HCT116 (cell line): ENCODE measurements at regions not wholly inside any gene's neighbourhood (a gene's known extent, or its start where the extent isn't known, plus 50 kb on each side); places are given as distances from the start of the nearest gene placed in this dataset.

Experiments
- ATAC-seq: fragments of 200-7000 bp; cut with Tn5 transposase; 2 replicates; pipeline ENCODE4 v1.9.1; 2020; ENCODE audit warnings: mild to moderate bottlenecking, moderate library complexity
- BruUV-seq: library from RNA; stranded (reverse); fragments of 400-500 nt; replicated peaks from 2 replicates; lab custom pipeline; 2021; lab: Mats Ljungman, UMichigan
- CTCF ChIA-PET: fragments of 300-600 bp; sonication (Branson Sonifier 250); formaldehyde crosslinking; loops from one replicate; lab custom pipeline; 2021; ENCODE audit warnings: antibody characterized with exemption; lab: Charles Lee
- POLR2A ChIA-PET: fragments of 300-600, 350-600 bp; sonication (Branson Sonifier 250); formaldehyde crosslinking; loops from one replicate; lab custom pipeline; 2021; ENCODE audit warnings: antibody characterized with exemption; lab: Charles Lee
- RAD21 ChIA-PET, 2 experiments: fragments of 300-600 bp; sonication (Branson Sonifier 250); formaldehyde crosslinking; loops; one replicate each; lab custom pipeline; 2023; ENCODE audit warnings: low total read pairs in 2 of 2; ENCODE audit not compliant: uncharacterized antibody in 2 of 2, unreplicated experiment in 2 of 2, low non-redundant PET in 1 of 2; lab: Charles Lee
- DNase-seq: peaks from one replicate; pipeline ENCODE4 v3.0.0-alpha.2; 2010; ENCODE audit warnings: low read depth, low spot score
- H2AFZ ChIP-seq: fragments of 200-600 bp; shearing (Covaris generic), sonication (generic); 2 replicates; pipeline ENCODE4 v1.6.1; 2017; ENCODE audit warnings: low read depth, mixed run types, mixed read lengths, antibody characterized with exemption, low read length; ENCODE audit not compliant: poor library complexity, severe bottlenecking
- H3K27ac ChIP-seq: 2 replicates; pipeline ENCODE4 v1.5.1; 2012; ENCODE audit warnings: low read depth, low read length
- H3K27me3 ChIP-seq: fragments of 200-600 bp; sonication (generic); 2 replicates; pipeline ENCODE4 v1.6.1; 2016; ENCODE audit warnings: mixed run types, low read length, mixed read lengths; ENCODE audit not compliant: insufficient read depth
- H3K36me3 ChIP-seq, 2 experiments: fragments of 200-500 bp in 1 of 2; fragments of 200-600 bp in 1 of 2; sonication (Bioruptor generic) in 1 of 2; sonication (generic) in 1 of 2; 2 replicates each; pipeline versions ENCODE4 v1.5.1 to v1.6.1; 2014 to 2016; ENCODE audit warnings: low read length in 2 of 2, inconsistent platforms in 1 of 2, mixed read lengths in 1 of 2, mixed run types in 1 of 2; ENCODE audit not compliant: insufficient read depth in 2 of 2, control insufficient read depth in 1 of 2
- H3K4me1 ChIP-seq, 2 experiments: fragments of 200-600 bp in 1 of 2; sonication (generic) in 1 of 2; 2 replicates each; pipeline versions ENCODE4 v1.5.1 to v1.6.1; 2012 to 2017; ENCODE audit warnings: low read length in 2 of 2, inconsistent platforms in 1 of 2, mild to moderate bottlenecking in 1 of 2, mixed read lengths in 1 of 2, mixed run types in 1 of 2, moderate library complexity in 1 of 2; ENCODE audit not compliant: insufficient read depth in 2 of 2, control insufficient read depth in 1 of 2
- H3K4me2 ChIP-seq: fragments of 200-600 bp; sonication (generic); 2 replicates; pipeline ENCODE4 v1.6.1; 2017; ENCODE audit warnings: mixed run types, low read length, mixed read lengths
- H3K4me3 ChIP-seq, 2 experiments: fragments of 200-600 bp in 1 of 2; sonication (generic) in 1 of 2; replicated peaks in 1 of 2; 2 replicates each; pipeline ENCODE4 v1.5.1; 2011 to 2016; ENCODE audit warnings: low read length in 2 of 2, control low read depth in 1 of 2, low read depth in 1 of 2, mild to moderate bottlenecking in 1 of 2, mixed read lengths in 1 of 2, mixed run types in 1 of 2
- H3K79me2 ChIP-seq: fragments of 200-600 bp; sonication (generic); 2 replicates; pipeline ENCODE4 v1.6.1; 2017; ENCODE audit warnings: mild to moderate bottlenecking, mixed run types, low read length, moderate library complexity, mixed read lengths; ENCODE audit not compliant: insufficient read depth
- H3K9ac ChIP-seq: fragments of 200-600 bp; sonication (generic); 2 replicates; pipeline ENCODE4 v1.6.1; 2016; ENCODE audit warnings: low read length, mixed read lengths
- H3K9me2 ChIP-seq: fragments of 200-600 bp; sonication (generic), shearing (Covaris generic); 2 replicates; pipeline ENCODE4 v1.6.1; 2017; ENCODE audit warnings: mixed run types, mild to moderate bottlenecking, moderate library complexity; ENCODE audit not compliant: insufficient read depth
- H3K9me3 ChIP-seq, 2 experiments: fragments of 200-500 bp in 1 of 2; fragments of 200-600 bp in 1 of 2; sonication (Bioruptor generic) in 1 of 2; sonication (generic) in 1 of 2; 2 replicates each; pipeline ENCODE4 v1.6.1; 2014 to 2017; ENCODE audit warnings: low read length in 2 of 2, mixed read lengths in 2 of 2, inconsistent platforms in 1 of 2, low read depth in 1 of 2, mild to moderate bottlenecking in 1 of 2, mixed run types in 1 of 2, moderate library complexity in 1 of 2; ENCODE audit not compliant: control insufficient read depth in 1 of 2, insufficient read depth in 1 of 2
- H4K20me1 ChIP-seq: fragments of 200-600 bp; sonication (generic), shearing (Covaris generic); 2 replicates; pipeline ENCODE4 v1.6.1; 2017; ENCODE audit warnings: mixed run types, mild to moderate bottlenecking, moderate library complexity; ENCODE audit not compliant: insufficient read depth
- ATF3 ChIP-seq: IDR thresholded peaks from 2 replicates; pipeline ENCODE4 v1.6.1; 2012
- CBX3 ChIP-seq: IDR thresholded peaks from 2 replicates; pipeline ENCODE4 v1.6.1; 2012; ENCODE audit warnings: low read depth
- CEBPB ChIP-seq: IDR thresholded peaks from 2 replicates; pipeline ENCODE4 v1.6.1; 2012; ENCODE audit warnings: low read depth
- CTCF ChIP-seq, 3 experiments: fragments of 200-600 bp in 1 of 3; sonication (generic) in 1 of 3; IDR thresholded peaks in 2 of 3; conservative IDR thresholded peaks in 1 of 3; 2 replicates each; pipeline ENCODE4 v1.5.1; 2012 to 2017; ENCODE audit warnings: low read depth in 2 of 3, low read length in 2 of 3, antibody characterized with exemption in 1 of 3, borderline replicate concordance in 1 of 3, control low read depth in 1 of 3, mild to moderate bottlenecking in 1 of 3, mixed read lengths in 1 of 3, mixed run types in 1 of 3, moderate library complexity in 1 of 3; ENCODE audit not compliant: insufficient read depth in 1 of 3
- ELF1 ChIP-seq: IDR thresholded peaks from 2 replicates; pipeline ENCODE4 v1.6.1; 2012; ENCODE audit warnings: low read depth, borderline replicate concordance
- EZH2 ChIP-seq: fragments of 200-600 bp; sonication (generic); IDR thresholded peaks from 2 replicates; pipeline ENCODE4 v1.6.1; 2017; ENCODE audit warnings: antibody characterized with exemption, mixed run types
- FOSL1 ChIP-seq: IDR thresholded peaks from 2 replicates; pipeline ENCODE4 v1.6.1; 2012; ENCODE audit warnings: low read depth
- JUND ChIP-seq: IDR thresholded peaks from 2 replicates; pipeline ENCODE4 v1.6.1; 2012
- MAX ChIP-seq: IDR thresholded peaks from 2 replicates; pipeline ENCODE4 v1.6.1; 2012
- POLR2AphosphoS5 ChIP-seq: IDR thresholded peaks from 2 replicates; pipeline ENCODE4 v1.6.1; 2011; ENCODE audit warnings: mild to moderate bottlenecking, low read depth, low read length, moderate library complexity
- ZFX ChIP-seq: fragments of 450-650 bp; IDR thresholded peaks from 2 replicates; pipeline ENCODE4 v1.6.1; 2017
- ZNF274 ChIP-seq: fragments of 200-500 bp; sonication (Bioruptor generic); IDR thresholded peaks from 2 replicates; pipeline ENCODE4 v1.6.1; 2014; ENCODE audit warnings: mild to moderate bottlenecking, low read depth, low read length, inconsistent platforms
- intact Hi-C: fragments of 100-400 bp; cut with micrococcal nuclease; formaldehyde crosslinking; loops from 2 replicates; pipeline ENCODE4 v1.10.0; 2022
- TF ChIP-seq, protein P1 (sequence below): IDR thresholded peaks from 2 replicates; pipeline ENCODE4 v1.6.1; 2012; ENCODE audit warnings: low read depth

DNA sequence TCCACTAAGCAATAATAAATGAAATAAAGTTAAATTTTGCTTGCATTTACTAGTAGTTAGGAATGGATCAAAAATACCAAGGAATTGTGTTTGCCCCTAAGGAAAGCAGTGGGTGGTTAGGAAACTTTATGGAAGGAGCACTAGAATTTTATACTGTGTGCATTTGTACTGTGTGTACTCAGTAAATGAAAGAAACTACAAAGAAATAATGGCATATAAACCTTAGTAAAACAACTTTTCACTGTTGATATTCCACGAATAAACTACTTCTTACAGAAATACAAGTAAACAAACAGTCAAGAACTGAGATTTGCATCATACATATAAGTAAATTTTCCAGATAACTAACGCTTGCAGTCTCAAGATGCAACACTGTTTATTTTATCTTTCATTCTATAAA lies 103.7 kb upstream of the PARP8 start:
- H3K4me1 ChIP-seq: no peaks in the 10 kb centered on the region
- no TSS peak for BruUV-seq
- ATAC-seq: no peak
- H4K20me1 ChIP-seq: no peaks in the 10 kb centered on the region
- ChIA-PET CTCF (no interaction called here), RAD21 (no interaction called here), POLR2A (no interaction called here)
- no peak overlapping the region for H3K4me2 ChIP-seq
- H3K9ac ChIP-seq: no peak overlapping the region
- H3K27me3 ChIP-seq: no peaks in the 10 kb centered on the region
- no peak overlapping the region for H3K4me3 ChIP-seq
- intact Hi-C loops: no loop called here
- no peaks in the 10 kb centered on the region for H3K79me2 ChIP-seq
- DNase-seq: no peak
- TF ChIP-seq MAX (no peak), ELF1 (no peak), CBX3 (no peak), EZH2 (no peak), CTCF (IDR thresholded peaks at IDR 0.05 in 2 of 3, conservative IDR thresholded peaks at IDR 0.05 in 1 of 3; ENCODE audit: borderline replicate concordance in 1 of 3, insufficient read depth in 1 of 3, low read depth in 2 of 3, low read length in 2 of 3) (no peak), POLR2AphosphoS5 (no peak), JUND (no peak), FOSL1 (no peak), ZFX (no peak), ZNF274 (no peak), ATF3 (no peak), CEBPB (no peak)
- TF ChIP-seq, protein P1, sequence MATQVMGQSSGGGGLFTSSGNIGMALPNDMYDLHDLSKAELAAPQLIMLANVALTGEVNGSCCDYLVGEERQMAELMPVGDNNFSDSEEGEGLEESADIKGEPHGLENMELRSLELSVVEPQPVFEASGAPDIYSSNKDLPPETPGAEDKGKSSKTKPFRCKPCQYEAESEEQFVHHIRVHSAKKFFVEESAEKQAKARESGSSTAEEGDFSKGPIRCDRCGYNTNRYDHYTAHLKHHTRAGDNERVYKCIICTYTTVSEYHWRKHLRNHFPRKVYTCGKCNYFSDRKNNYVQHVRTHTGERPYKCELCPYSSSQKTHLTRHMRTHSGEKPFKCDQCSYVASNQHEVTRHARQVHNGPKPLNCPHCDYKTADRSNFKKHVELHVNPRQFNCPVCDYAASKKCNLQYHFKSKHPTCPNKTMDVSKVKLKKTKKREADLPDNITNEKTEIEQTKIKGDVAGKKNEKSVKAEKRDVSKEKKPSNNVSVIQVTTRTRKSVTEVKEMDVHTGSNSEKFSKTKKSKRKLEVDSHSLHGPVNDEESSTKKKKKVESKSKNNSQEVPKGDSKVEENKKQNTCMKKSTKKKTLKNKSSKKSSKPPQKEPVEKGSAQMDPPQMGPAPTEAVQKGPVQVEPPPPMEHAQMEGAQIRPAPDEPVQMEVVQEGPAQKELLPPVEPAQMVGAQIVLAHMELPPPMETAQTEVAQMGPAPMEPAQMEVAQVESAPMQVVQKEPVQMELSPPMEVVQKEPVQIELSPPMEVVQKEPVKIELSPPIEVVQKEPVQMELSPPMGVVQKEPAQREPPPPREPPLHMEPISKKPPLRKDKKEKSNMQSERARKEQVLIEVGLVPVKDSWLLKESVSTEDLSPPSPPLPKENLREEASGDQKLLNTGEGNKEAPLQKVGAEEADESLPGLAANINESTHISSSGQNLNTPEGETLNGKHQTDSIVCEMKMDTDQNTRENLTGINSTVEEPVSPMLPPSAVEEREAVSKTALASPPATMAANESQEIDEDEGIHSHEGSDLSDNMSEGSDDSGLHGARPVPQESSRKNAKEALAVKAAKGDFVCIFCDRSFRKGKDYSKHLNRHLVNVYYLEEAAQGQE: no peak
- H3K27ac ChIP-seq: no peak overlapping the region
- H2AFZ ChIP-seq: no peak overlapping the region
- H3K9me2 ChIP-seq: no peaks in the 10 kb centered on the region
- no peaks in the 10 kb centered on the region for H3K9me3 ChIP-seq
- no peaks in the 10 kb centered on the region for H3K36me3 ChIP-seq
